ENCODE measurements at regions not wholly inside any gene's neighbourhood (a gene's known extent, or its start where the extent isn't known, plus 50 kb on each side); places are given as distances from the start of the nearest gene placed in this dataset.

GRCh38 chr16:59849716-59850115, 1115.6 kb upstream of the GOT2 start:
- in situ Hi-C loops (cut with HindIII; ENCODE audit: low pct_unique_long_range_greater_than_20kb, low sequenced_read_pairs) (no loop called here), intact Hi-C loops (cut with micrococcal nuclease; ENCODE audit: unreplicated experiment) (no loop called here)
- Histone ChIP-seq H3K36me3 (ENCODE audit: control insufficient read depth, insufficient read depth, low read length) (no peaks in the 10 kb centered on the region), H3K9me3 (ENCODE audit: control insufficient read depth, insufficient read depth, low read depth, low read length) (no peaks in the 10 kb centered on the region), H3K27ac (ENCODE audit: low read length) (no peak overlapping the region), H3K4me3 (ENCODE audit: low read depth in 2 of 2, low read length in 2 of 2) (no peak overlapping the region), H3K4me1 (ENCODE audit: control insufficient read depth, insufficient read depth, low read length) (no peaks in the 10 kb centered on the region), H3K27me3 (ENCODE audit: control insufficient read depth, insufficient read depth, low read length) (no peaks in the 10 kb centered on the region)
- CTCF ChIA-PET: no interaction called here
- ATAC-seq: no peak
- BruUV-seq (replicated peaks): no TSS peak
- DNase-seq (ENCODE audit: low read depth, low spot score): no peak
- TF ChIP-seq SIN3A (IDR thresholded peaks at IDR 0.05; ENCODE audit: borderline replicate concordance, insufficient read depth, low read depth, low read length) (no peak), CTCF (IDR thresholded peaks at IDR 0.05) (no peak), TCF7L2 (IDR thresholded peaks at IDR 0.05; ENCODE audit: low read depth, low read length) (no peak), REST (IDR thresholded peaks at IDR 0.05; ENCODE audit: insufficient read depth in 1 of 2, low read depth in 2 of 2, low read length in 1 of 2) (no peak), POLR2AphosphoS5 (IDR thresholded peaks at IDR 0.05; ENCODE audit: low read depth, low read length) (no peak)
- POLR2A ChIA-PET: no interaction called here

- in situ Hi-C loops (cut with HindIII; ENCODE audit: low pct_unique_long_range_greater_than_20kb, low sequenced_read_pairs) (no loop called here), intact Hi-C loops (cut with micrococcal nuclease; ENCODE audit: unreplicated experiment) (no loop called here)
- Histone ChIP-seq H3K9me3 (ENCODE audit: control insufficient read depth, insufficient read depth, low read depth, low read length) (no peaks in the 10 kb centered on the region), H3K27me3 (ENCODE audit: control insufficient read depth, insufficient read depth, low read length) (no peaks in the 10 kb centered on the region), H3K27ac (ENCODE audit: low read length) (no peak overlapping the region), H3K4me3 (ENCODE audit: low read depth in 2 of 2, low read length in 2 of 2) (no peak overlapping the region), H3K36me3 (ENCODE audit: control insufficient read depth, insufficient read depth, low read length) (no peaks in the 10 kb centered on the region), H3K4me1 (ENCODE audit: control insufficient read depth, insufficient read depth, low read length) (no peaks in the 10 kb centered on the region)
- ATAC-seq (no peak), DNase-seq (ENCODE audit: low read depth, low spot score) (no peak)
- TF ChIP-seq POLR2AphosphoS5 (IDR thresholded peaks at IDR 0.05; ENCODE audit: low read depth, low read length) (no peak), REST (IDR thresholded peaks at IDR 0.05; ENCODE audit: insufficient read depth in 1 of 2, low read depth in 2 of 2, low read length in 1 of 2) (no peak), SIN3A (IDR thresholded peaks at IDR 0.05; ENCODE audit: borderline replicate concordance, insufficient read depth, low read depth, low read length) (no peak), CTCF (IDR thresholded peaks at IDR 0.05) (no peak), TCF7L2 (IDR thresholded peaks at IDR 0.05; ENCODE audit: low read depth, low read length) (no peak)
- ChIA-PET POLR2A (no interaction called here), CTCF (interaction anchor here (0.7 kb wide), 1 partner anchor 120 kb away, joined by 5 read pairs; no protein-coding TSS in a partner anchor)
- BruUV-seq (replicated peaks): no TSS peak
Observed at GRCh38 chr16:59848296-59848695, 1114.2 kb upstream of the GOT2 start.

Data from Panc1 (cell line).